ENCODE measurements at regions not wholly inside any gene's neighbourhood (a gene's known extent, or its start where the extent isn't known, plus 50 kb on each side); places are given as distances from the start of the nearest gene placed in this dataset.

DNA sequence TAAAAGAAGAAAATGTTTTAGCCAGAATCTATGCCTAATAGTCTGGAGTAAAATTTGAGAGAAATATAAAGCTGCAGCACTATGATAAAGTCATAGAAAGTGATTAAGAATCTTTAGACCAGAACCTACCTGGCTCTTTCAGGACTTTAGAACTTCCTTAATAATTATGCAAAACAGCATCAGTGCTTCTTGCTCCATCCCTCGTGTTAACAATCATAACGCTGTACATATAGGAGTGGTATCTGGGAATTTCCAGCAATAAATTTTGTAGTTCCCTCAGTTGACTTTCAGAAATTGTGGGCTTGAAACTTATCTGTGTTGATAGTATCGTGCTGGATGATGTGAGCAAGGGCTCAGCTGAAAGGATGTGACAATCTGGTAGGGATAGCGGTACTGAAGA is 102.1 kb upstream of the RASGEF1B start:
- Histone ChIP-seq H3K27ac (ENCODE audit: low read depth, low read length) (no peak overlapping the region), H3K4me3 (ENCODE audit: low read depth, low read length) (no peak overlapping the region), H3K27me3 (ENCODE audit: control insufficient read depth, insufficient read depth, low read length) (no peaks in the 10 kb centered on the region), H3K9me3 (ENCODE audit: control insufficient read depth, insufficient read depth, low read length) (no peaks in the 10 kb centered on the region)
- POLR2A ChIA-PET = no interaction called here
- TF ChIP-seq, protein P1, sequence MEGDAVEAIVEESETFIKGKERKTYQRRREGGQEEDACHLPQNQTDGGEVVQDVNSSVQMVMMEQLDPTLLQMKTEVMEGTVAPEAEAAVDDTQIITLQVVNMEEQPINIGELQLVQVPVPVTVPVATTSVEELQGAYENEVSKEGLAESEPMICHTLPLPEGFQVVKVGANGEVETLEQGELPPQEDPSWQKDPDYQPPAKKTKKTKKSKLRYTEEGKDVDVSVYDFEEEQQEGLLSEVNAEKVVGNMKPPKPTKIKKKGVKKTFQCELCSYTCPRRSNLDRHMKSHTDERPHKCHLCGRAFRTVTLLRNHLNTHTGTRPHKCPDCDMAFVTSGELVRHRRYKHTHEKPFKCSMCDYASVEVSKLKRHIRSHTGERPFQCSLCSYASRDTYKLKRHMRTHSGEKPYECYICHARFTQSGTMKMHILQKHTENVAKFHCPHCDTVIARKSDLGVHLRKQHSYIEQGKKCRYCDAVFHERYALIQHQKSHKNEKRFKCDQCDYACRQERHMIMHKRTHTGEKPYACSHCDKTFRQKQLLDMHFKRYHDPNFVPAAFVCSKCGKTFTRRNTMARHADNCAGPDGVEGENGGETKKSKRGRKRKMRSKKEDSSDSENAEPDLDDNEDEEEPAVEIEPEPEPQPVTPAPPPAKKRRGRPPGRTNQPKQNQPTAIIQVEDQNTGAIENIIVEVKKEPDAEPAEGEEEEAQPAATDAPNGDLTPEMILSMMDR (IDR thresholded peaks at IDR 0.05; ENCODE audit: low read depth, low read length) = no peak
- CTCF ChIA-PET = interaction anchor here (0.6 kb wide), 1 partner anchor 22 kb away, joined by 3 read pairs; no protein-coding TSS in a partner anchor
- DNase-seq (ENCODE audit: low read depth, low spot score) = no peak

DNA sequence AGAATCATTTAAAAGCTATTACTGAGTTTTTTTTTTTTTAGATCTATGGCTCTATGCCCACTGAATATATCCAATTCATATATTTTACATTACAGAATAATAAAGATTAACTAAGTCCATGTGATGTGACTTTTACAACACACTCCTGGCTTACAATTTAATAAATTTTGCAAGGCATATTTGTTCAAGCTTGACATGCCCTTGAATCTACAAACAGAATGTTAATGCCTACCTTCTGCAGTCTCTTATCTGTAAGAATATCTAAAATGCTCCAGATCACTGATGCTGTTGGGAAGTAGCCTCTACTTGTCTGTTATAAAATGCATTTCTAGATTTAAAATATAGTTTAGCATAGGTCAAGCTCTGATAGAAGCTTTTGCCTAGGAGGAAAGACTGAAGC is 100.7 kb upstream of the RASGEF1B start:
- no peaks in the 10 kb centered on the region for H3K9me3 ChIP-seq (ENCODE audit: control insufficient read depth, insufficient read depth, low read length)
- H3K4me3 ChIP-seq (ENCODE audit: low read depth, low read length) = no peak overlapping the region
- no peak overlapping the region for H3K27ac ChIP-seq (ENCODE audit: low read depth, low read length)
- CTCF ChIA-PET = no interaction called here
- POLR2A ChIA-PET = no interaction called here
- no peaks in the 10 kb centered on the region for H3K27me3 ChIP-seq (ENCODE audit: control insufficient read depth, insufficient read depth, low read length)
- no peak for DNase-seq (ENCODE audit: low read depth, low spot score)
- TF ChIP-seq, protein P1 (IDR thresholded peaks at IDR 0.05; ENCODE audit: low read depth, low read length) = no peak

GRCh38 chr4:81571105-81571504 is 99.4 kb upstream of the RASGEF1B start:
- ChIA-PET POLR2A (no interaction called here), CTCF (interaction anchor here (0.6 kb wide), 1 partner anchor 714 kb away, joined by 3 read pairs; no protein-coding TSS in a partner anchor)
- Histone ChIP-seq H3K27me3 (ENCODE audit: control insufficient read depth, insufficient read depth, low read length) (no peaks in the 10 kb centered on the region), H3K4me3 (ENCODE audit: low read depth, low read length) (no peak overlapping the region), H3K27ac (ENCODE audit: low read depth, low read length) (no peak overlapping the region), H3K9me3 (ENCODE audit: control insufficient read depth, insufficient read depth, low read length) (no peaks in the 10 kb centered on the region)
- no peak for DNase-seq (ENCODE audit: low read depth, low spot score)
- TF ChIP-seq, protein P1 (IDR thresholded peaks at IDR 0.05; ENCODE audit: low read depth, low read length) = no peak

GRCh38 chr4:81566161-81566591 is 94.5 kb upstream of the RASGEF1B start:
- ChIA-PET POLR2A (no interaction called here), CTCF (no interaction called here)
- H3K9me3 ChIP-seq (ENCODE audit: control insufficient read depth, insufficient read depth, low read length) = no peaks in the 10 kb centered on the region
- TF ChIP-seq, protein P1 (IDR thresholded peaks at IDR 0.05; ENCODE audit: low read depth, low read length) = no peak
- no peak overlapping the region for H3K27ac ChIP-seq (ENCODE audit: low read depth, low read length)
- no peak for DNase-seq (ENCODE audit: low read depth, low spot score)
- peaks cover 2% of the 10 kb centered on the region for H3K27me3 ChIP-seq (ENCODE audit: control insufficient read depth, insufficient read depth, low read length)
- no peak overlapping the region for H3K4me3 ChIP-seq (ENCODE audit: low read depth, low read length)

- DNase-seq (ENCODE audit: low read depth, low spot score) = no peak
- ChIA-PET POLR2A (no interaction called here), CTCF (no interaction called here)
These were observed 93.6 kb upstream of the RASGEF1B start for GRCh38 chr4:81565142-81565870.

More at GRCh38 chr4:81565142-81565870, 93.6 kb upstream of the RASGEF1B start:
- H3K4me3 ChIP-seq (ENCODE audit: low read depth, low read length) = no peak overlapping the region
- H3K9me3 ChIP-seq (ENCODE audit: control insufficient read depth, insufficient read depth, low read length) = no peaks in the 10 kb centered on the region
- no peak overlapping the region for H3K27ac ChIP-seq (ENCODE audit: low read depth, low read length)
- TF ChIP-seq, protein P1 (IDR thresholded peaks at IDR 0.05; ENCODE audit: low read depth, low read length) = no peak
- peaks cover 2% of the 10 kb centered on the region for H3K27me3 ChIP-seq (ENCODE audit: control insufficient read depth, insufficient read depth, low read length)
